ENCODE measurements at regions not wholly inside any gene's neighbourhood (a gene's known extent, or its start where the extent isn't known, plus 50 kb on each side); places are given as distances from the start of the nearest gene placed in this dataset.

DNA sequence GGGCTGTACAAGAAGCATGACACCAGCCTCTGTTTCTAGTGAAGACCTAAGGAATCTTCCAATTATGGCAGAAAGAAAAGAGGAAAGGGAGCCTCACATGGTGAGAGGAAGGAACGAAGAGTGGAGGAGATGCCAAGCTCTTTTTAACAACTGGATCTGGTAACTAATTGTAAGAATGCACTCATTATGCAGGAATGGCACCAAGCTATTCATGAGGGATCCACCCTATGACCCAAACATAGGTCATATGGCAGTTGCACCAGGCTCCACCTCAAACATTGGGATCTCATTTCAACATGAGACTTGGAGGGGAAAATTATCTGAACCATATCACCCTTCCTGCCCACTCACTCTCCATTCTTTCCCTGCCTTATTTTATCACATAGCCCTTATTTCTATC, 496.0 kb upstream of the SPTLC3 start:
- TF ChIP-seq, protein P1, sequence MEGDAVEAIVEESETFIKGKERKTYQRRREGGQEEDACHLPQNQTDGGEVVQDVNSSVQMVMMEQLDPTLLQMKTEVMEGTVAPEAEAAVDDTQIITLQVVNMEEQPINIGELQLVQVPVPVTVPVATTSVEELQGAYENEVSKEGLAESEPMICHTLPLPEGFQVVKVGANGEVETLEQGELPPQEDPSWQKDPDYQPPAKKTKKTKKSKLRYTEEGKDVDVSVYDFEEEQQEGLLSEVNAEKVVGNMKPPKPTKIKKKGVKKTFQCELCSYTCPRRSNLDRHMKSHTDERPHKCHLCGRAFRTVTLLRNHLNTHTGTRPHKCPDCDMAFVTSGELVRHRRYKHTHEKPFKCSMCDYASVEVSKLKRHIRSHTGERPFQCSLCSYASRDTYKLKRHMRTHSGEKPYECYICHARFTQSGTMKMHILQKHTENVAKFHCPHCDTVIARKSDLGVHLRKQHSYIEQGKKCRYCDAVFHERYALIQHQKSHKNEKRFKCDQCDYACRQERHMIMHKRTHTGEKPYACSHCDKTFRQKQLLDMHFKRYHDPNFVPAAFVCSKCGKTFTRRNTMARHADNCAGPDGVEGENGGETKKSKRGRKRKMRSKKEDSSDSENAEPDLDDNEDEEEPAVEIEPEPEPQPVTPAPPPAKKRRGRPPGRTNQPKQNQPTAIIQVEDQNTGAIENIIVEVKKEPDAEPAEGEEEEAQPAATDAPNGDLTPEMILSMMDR (IDR thresholded peaks at IDR 0.05; ENCODE audit: insufficient read depth, low read depth, low read length): no peak
- no peak for TF ChIP-seq EZH2 (IDR thresholded peaks at IDR 0.05; ENCODE audit: insufficient read depth, low read length)
